Endodermal cell (in vitro differentiated cells): ENCODE measurements at regions not wholly inside any gene's neighbourhood (a gene's known extent, or its start where the extent isn't known, plus 50 kb on each side); places are given as distances from the start of the nearest gene placed in this dataset.

Experiments
- DNase-seq: peaks from one replicate; pipeline ENCODE4 v3.0.0-alpha.2; 2017
- H3K27ac ChIP-seq: 2 replicates; pipeline ENCODE4 v1.5.1; 2013; ENCODE audit warnings: mild to moderate bottlenecking, low read depth, low read length, moderate library complexity
- H3K27me3 ChIP-seq: 2 replicates; pipeline ENCODE4 v1.6.1; 2013; ENCODE audit warnings: mild to moderate bottlenecking, low read length, moderate library complexity; ENCODE audit not compliant: insufficient read depth, control insufficient read depth, poor library complexity, severe bottlenecking
- H3K36me3 ChIP-seq: 2 replicates; pipeline ENCODE4 v1.7.0; 2013; ENCODE audit warnings: mild to moderate bottlenecking, low read length, moderate library complexity; ENCODE audit not compliant: control insufficient read depth, insufficient read depth
- H3K4me1 ChIP-seq: one replicate; pipeline ENCODE4 v1.7.0; 2013; ENCODE audit warnings: low read length; ENCODE audit not compliant: control insufficient read depth, insufficient read depth
- H3K4me3 ChIP-seq: 2 replicates; pipeline ENCODE4 v1.5.1; 2013; ENCODE audit warnings: mild to moderate bottlenecking, low read length, moderate library complexity
- H3K9ac ChIP-seq: 2 replicates; pipeline ENCODE4 v1.6.1; 2013; ENCODE audit warnings: mild to moderate bottlenecking, low read length, moderate library complexity; ENCODE audit not compliant: poor library complexity, severe bottlenecking; ENCODE audit errors: extremely low read depth
- H3K9me3 ChIP-seq: 2 replicates; pipeline ENCODE4 v1.6.1; 2013; ENCODE audit warnings: mild to moderate bottlenecking, low read length, moderate library complexity; ENCODE audit not compliant: control insufficient read depth
- H3K27ac Mint-ChIP-seq: 2 replicates; pipeline ENCODE4 v1.8.0; 2020; ENCODE audit warnings: mixed read lengths
- H3K27me3 Mint-ChIP-seq: 2 replicates; pipeline ENCODE4 v1.8.0; 2021; ENCODE audit warnings: mild to moderate bottlenecking, mixed read lengths; ENCODE audit not compliant: insufficient read depth
- H3K36me3 Mint-ChIP-seq: 2 replicates; pipeline ENCODE4 v1.8.0; 2020; ENCODE audit warnings: low read depth, mixed read lengths
- H3K4me1 Mint-ChIP-seq: 2 replicates; pipeline ENCODE4 v1.8.0; 2020; ENCODE audit warnings: mixed read lengths
- H3K4me3 Mint-ChIP-seq: 2 replicates; pipeline ENCODE4 v1.8.0; 2020; ENCODE audit warnings: mild to moderate bottlenecking, moderate library complexity, mixed read lengths
- H3K9me3 Mint-ChIP-seq: 2 replicates; pipeline ENCODE4 v1.8.0; 2020; ENCODE audit warnings: mild to moderate bottlenecking, mixed read lengths
- WGBS, 2 experiments: methylation state at CpG; one replicate each; pipeline versions ENCODE4 v1.1.5 to v1.1.7; 2013; ENCODE audit warnings: missing lambda C conversion rate in 2 of 2, mixed read lengths in 1 of 2; ENCODE audit not compliant: insufficient coverage in 1 of 2, insufficient read length in 1 of 2; 5-methylcytosine and 5-hydroxymethylcytosine counted together
- TF ChIP-seq, protein P1 (sequence below): fragments of 200-600 bp; sonication (generic); conservative IDR thresholded peaks from 2 replicates; pipeline ENCODE4 v1.5.0; 2021; ENCODE audit warnings: antibody characterized with exemption, mild to moderate bottlenecking

DNA sequence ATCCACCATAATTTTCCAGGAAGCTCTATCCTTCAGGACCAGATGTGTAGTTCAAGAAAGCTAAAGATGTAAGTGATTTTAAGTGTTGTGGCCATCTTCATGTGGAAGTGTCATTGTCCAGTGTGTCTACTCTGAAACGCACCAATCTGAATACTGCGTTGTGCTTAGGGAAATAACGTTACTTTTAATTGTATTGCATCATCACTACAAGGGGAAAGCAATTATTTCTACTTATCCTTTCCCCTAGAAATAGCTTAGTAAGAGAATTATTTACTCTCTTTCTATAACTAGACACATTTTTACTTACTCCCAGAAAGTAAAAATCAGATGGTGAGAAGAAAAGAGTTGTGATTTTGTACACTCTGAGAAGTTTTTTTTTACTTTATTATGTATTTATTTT, 102.4 kb upstream of the DLGAP1 start:
- Histone ChIP-seq H3K27me3 (no peaks in the 10 kb centered on the region), H3K4me3 (no peak overlapping the region), H3K4me1 (no peaks in the 10 kb centered on the region), H3K9ac (no peak overlapping the region), H3K36me3 (no peaks in the 10 kb centered on the region), H3K27ac (no peak overlapping the region), H3K9me3 (no peaks in the 10 kb centered on the region)
- H3K36me3 Mint-ChIP-seq: no peaks in the 10 kb centered on the region
- no peak overlapping the region for H3K4me3 Mint-ChIP-seq
- no peak overlapping the region for H3K27ac Mint-ChIP-seq
- H3K4me1 Mint-ChIP-seq: no peaks in the 10 kb centered on the region
- no peaks in the 10 kb centered on the region for H3K27me3 Mint-ChIP-seq
- 94 to 97% methylated on average over 3 of the region's 3 CpGs for WGBS, 2 experiments
- no peak for DNase-seq
- TF ChIP-seq, protein P1, sequence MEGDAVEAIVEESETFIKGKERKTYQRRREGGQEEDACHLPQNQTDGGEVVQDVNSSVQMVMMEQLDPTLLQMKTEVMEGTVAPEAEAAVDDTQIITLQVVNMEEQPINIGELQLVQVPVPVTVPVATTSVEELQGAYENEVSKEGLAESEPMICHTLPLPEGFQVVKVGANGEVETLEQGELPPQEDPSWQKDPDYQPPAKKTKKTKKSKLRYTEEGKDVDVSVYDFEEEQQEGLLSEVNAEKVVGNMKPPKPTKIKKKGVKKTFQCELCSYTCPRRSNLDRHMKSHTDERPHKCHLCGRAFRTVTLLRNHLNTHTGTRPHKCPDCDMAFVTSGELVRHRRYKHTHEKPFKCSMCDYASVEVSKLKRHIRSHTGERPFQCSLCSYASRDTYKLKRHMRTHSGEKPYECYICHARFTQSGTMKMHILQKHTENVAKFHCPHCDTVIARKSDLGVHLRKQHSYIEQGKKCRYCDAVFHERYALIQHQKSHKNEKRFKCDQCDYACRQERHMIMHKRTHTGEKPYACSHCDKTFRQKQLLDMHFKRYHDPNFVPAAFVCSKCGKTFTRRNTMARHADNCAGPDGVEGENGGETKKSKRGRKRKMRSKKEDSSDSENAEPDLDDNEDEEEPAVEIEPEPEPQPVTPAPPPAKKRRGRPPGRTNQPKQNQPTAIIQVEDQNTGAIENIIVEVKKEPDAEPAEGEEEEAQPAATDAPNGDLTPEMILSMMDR: no peak
- H3K9me3 Mint-ChIP-seq: no peaks in the 10 kb centered on the region

DNA sequence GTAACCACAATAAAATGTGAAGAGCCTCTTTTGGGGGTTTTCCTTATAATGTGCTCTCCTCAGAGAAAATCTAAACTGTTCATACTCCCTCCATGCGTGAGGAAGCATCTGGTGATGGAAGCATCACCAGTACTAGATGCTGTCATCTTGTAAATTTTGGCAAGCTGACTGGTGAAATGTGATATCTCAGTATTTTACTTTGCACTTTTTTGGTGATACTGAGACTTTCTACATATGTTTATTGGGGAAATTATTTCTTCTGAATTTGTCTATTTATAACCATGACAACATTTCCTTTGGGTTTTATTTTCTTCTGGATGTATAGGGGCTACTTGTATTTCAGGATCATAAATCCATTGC, 95.9 kb upstream of the DLGAP1 start:
- Mint-ChIP-seq H3K4me1 (no peaks in the 10 kb centered on the region), H3K4me3 (no peak overlapping the region), H3K9me3 (no peaks in the 10 kb centered on the region), H3K27ac (no peak overlapping the region), H3K27me3 (no peaks in the 10 kb centered on the region), H3K36me3 (no peaks in the 10 kb centered on the region)
- TF ChIP-seq, protein P1: no peak
- H3K9me3 ChIP-seq: no peaks in the 10 kb centered on the region
- DNase-seq: no peak
- H3K36me3 ChIP-seq: no peaks in the 10 kb centered on the region
- 100% methylated on average over 1 of the region's 1 CpG; no CpG with 5 or more reads in 1 of the 2 experiments for WGBS, 2 experiments
- H3K4me1 ChIP-seq: no peaks in the 10 kb centered on the region
- no peaks in the 10 kb centered on the region for H3K27me3 ChIP-seq
- H3K4me3 ChIP-seq: no peak overlapping the region
- no peak overlapping the region for H3K9ac ChIP-seq
- no peak overlapping the region for H3K27ac ChIP-seq

DNA sequence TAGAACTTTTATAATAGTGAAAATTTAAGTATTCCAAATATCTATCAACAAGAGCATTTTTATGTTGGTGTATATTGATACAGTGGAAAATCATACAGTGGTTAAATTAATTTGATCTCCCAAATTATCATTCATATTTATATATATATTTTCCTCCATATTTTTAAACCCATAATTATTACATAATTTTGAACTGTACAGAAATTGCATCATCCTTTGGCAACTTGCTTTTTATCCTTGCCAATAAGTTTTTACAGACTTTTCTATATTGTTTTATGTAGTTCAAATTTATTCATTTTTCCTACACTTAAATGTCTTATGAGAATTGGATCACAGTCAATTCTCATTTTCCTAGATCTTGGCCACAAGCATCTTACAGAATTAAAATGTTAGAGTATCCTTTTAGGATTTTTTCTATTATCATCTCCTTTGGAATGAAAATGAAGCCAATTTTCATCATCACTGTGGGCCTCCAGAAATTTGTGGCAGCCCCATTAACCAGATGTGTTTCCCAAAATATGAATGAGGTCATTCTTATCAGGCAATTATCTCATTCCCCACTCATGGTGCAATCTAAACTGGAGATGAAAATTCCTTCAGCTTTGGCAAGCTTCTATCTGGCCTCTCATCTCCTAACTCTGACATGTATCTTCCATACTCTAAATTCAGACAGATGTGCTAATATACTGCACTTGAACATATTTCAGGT, 94.2 kb upstream of the DLGAP1 start:
- Mint-ChIP-seq H3K27me3 (no peaks in the 10 kb centered on the region), H3K36me3 (no peaks in the 10 kb centered on the region), H3K9me3 (no peaks in the 10 kb centered on the region), H3K4me1 (no peaks in the 10 kb centered on the region), H3K27ac (no peak overlapping the region), H3K4me3 (no peak overlapping the region)
- no peak overlapping the region for H3K4me3 ChIP-seq
- no peaks in the 10 kb centered on the region for H3K9me3 ChIP-seq
- no peak overlapping the region for H3K27ac ChIP-seq
- DNase-seq: no peak
- no peaks in the 10 kb centered on the region for H3K27me3 ChIP-seq
- no peaks in the 10 kb centered on the region for H3K4me1 ChIP-seq
- TF ChIP-seq, protein P1: no peak
- H3K9ac ChIP-seq: no peak overlapping the region
- H3K36me3 ChIP-seq: no peaks in the 10 kb centered on the region
